Smooth muscle cell (in vitro differentiated cells): ENCODE measurements at regions not wholly inside any gene's neighbourhood (a gene's known extent, or its start where the extent isn't known, plus 50 kb on each side); places are given as distances from the start of the nearest gene placed in this dataset.

Source experiments
- DNase-seq: peaks from one replicate; lab custom pipeline; 2025; ENCODE audit not compliant: unreplicated experiment; lab: John Stamatoyannopoulos, UW
- H2AFZ ChIP-seq: fragments of 200-600 bp; sonication (generic); 2 replicates; pipeline ENCODE4 v1.6.0; 2016; ENCODE audit warnings: antibody characterized with exemption, low read depth, mild to moderate bottlenecking
- H3F3A ChIP-seq: fragments of 200-600 bp; sonication (generic); 2 replicates; pipeline ENCODE4 v1.6.0; 2017; ENCODE audit warnings: antibody characterized with exemption, low read depth
- H3K27ac ChIP-seq: fragments of 200-600 bp; sonication (generic); 2 replicates; pipeline ENCODE4 v1.5.1; 2016; ENCODE audit warnings: low read depth, mild to moderate bottlenecking
- H3K27me3 ChIP-seq: fragments of 200-600 bp; sonication (generic); 2 replicates; pipeline ENCODE4 v1.6.1; 2016; ENCODE audit warnings: low read depth, mild to moderate bottlenecking
- H3K36me3 ChIP-seq: fragments of 200-600 bp; sonication (generic); 2 replicates; pipeline ENCODE4 v1.5.1; 2016; ENCODE audit warnings: low read depth
- H3K4me1 ChIP-seq: fragments of 200-600 bp; sonication (generic); 2 replicates; pipeline ENCODE4 v1.5.1; 2016; ENCODE audit warnings: low read depth
- H3K4me2 ChIP-seq: fragments of 200-600 bp; sonication (generic); 2 replicates; pipeline ENCODE4 v1.6.0; 2016; ENCODE audit warnings: mild to moderate bottlenecking
- H3K4me3 ChIP-seq: fragments of 200-600 bp; sonication (generic); 2 replicates; pipeline ENCODE4 v1.5.1; 2016; ENCODE audit warnings: mild to moderate bottlenecking
- H3K79me2 ChIP-seq: fragments of 200-600 bp; sonication (generic); 2 replicates; pipeline ENCODE4 v1.6.0; 2016; ENCODE audit warnings: low read depth, mild to moderate bottlenecking
- H3K9ac ChIP-seq: fragments of 200-600 bp; sonication (generic); 2 replicates; pipeline ENCODE4 v1.6.0; 2016; ENCODE audit warnings: low read depth
- H3K9me3 ChIP-seq: fragments of 200-600 bp; sonication (generic); replicated peaks from 2 replicates; pipeline ENCODE4 v1.5.1; 2016; ENCODE audit warnings: low read depth
- H4K20me1 ChIP-seq: fragments of 200-600 bp; sonication (generic); 2 replicates; pipeline ENCODE4 v1.6.0; 2016; ENCODE audit warnings: low read depth
- CTCF ChIP-seq: fragments of 200-600 bp; sonication (generic); IDR thresholded peaks from 2 replicates; pipeline ENCODE4 v1.5.1; 2017; ENCODE audit warnings: borderline replicate concordance, mild to moderate bottlenecking, antibody characterized with exemption; ENCODE audit not compliant: insufficient read depth, poor library complexity, severe bottlenecking
- WGBS: methylation state at CpG from one replicate; pipeline ENCODE4 v1.1.7; 2016; ENCODE audit warnings: low lambda C conversion rate; 5-methylcytosine and 5-hydroxymethylcytosine counted together

- H3K79me2 ChIP-seq, result no peaks in the 10 kb centered on the region
- H3K4me2 ChIP-seq, result no peak overlapping the region
- TF ChIP-seq CTCF, result no peak
- WGBS, result 49% methylated on average over 4 of the region's 4 CpGs
- H4K20me1 ChIP-seq, result no peaks in the 10 kb centered on the region
- no peaks in the 10 kb centered on the region for H3K27me3 ChIP-seq
- no peaks in the 10 kb centered on the region for H3K9me3 ChIP-seq
- no peak overlapping the region for H3K4me3 ChIP-seq
- H3K9ac ChIP-seq, result no peak overlapping the region
- H3F3A ChIP-seq, result no peaks in the 10 kb centered on the region
- no peak for DNase-seq
- no peaks in the 10 kb centered on the region for H3K36me3 ChIP-seq
- H2AFZ ChIP-seq, result no peak overlapping the region
- peaks cover 7% of the 10 kb centered on the region for H3K4me1 ChIP-seq
- no peak overlapping the region for H3K27ac ChIP-seq
Observed at GRCh38 chrX:121160987-121161386, 113.6 kb downstream of the GLUD2 start.

GRCh38 chrX:121161501-121161933 lies 114.1 kb downstream of the GLUD2 start:
- peaks cover 7% of the 10 kb centered on the region for H3K4me1 ChIP-seq
- H3K79me2 ChIP-seq, result no peaks in the 10 kb centered on the region
- DNase-seq, result no peak
- H3K4me2 ChIP-seq, result no peak overlapping the region
- WGBS, result 39% methylated on average over 4 of the region's 4 CpGs
- no peak overlapping the region for H3K9ac ChIP-seq
- no peak overlapping the region for H3K4me3 ChIP-seq
- no peaks in the 10 kb centered on the region for H3K36me3 ChIP-seq
- no peak for TF ChIP-seq CTCF
- peak overlapping the region; percentile 31 for H2AFZ ChIP-seq
- H3K27ac ChIP-seq, result no peak overlapping the region
- H3F3A ChIP-seq, result no peaks in the 10 kb centered on the region
- no peaks in the 10 kb centered on the region for H4K20me1 ChIP-seq
- no peaks in the 10 kb centered on the region for H3K9me3 ChIP-seq
- no peaks in the 10 kb centered on the region for H3K27me3 ChIP-seq

GRCh38 chrX:121163443-121163842 lies 116.0 kb downstream of the GLUD2 start:
- WGBS, result 85% methylated on average over 6 of the region's 6 CpGs
- no peaks in the 10 kb centered on the region for H4K20me1 ChIP-seq
- no peak overlapping the region for H2AFZ ChIP-seq
- no peak for TF ChIP-seq CTCF
- no peaks in the 10 kb centered on the region for H3K27me3 ChIP-seq
- no peak overlapping the region for H3K27ac ChIP-seq
- no peak for DNase-seq
- H3K9ac ChIP-seq, result no peak overlapping the region
- H3K36me3 ChIP-seq, result no peaks in the 10 kb centered on the region
- no peaks in the 10 kb centered on the region for H3F3A ChIP-seq
- H3K4me2 ChIP-seq, result no peak overlapping the region
- H3K4me1 ChIP-seq, result peaks cover 7% of the 10 kb centered on the region
- no peak overlapping the region for H3K4me3 ChIP-seq
- H3K9me3 ChIP-seq, result no peaks in the 10 kb centered on the region
- H3K79me2 ChIP-seq, result no peaks in the 10 kb centered on the region

- H3K36me3 ChIP-seq, result no peaks in the 10 kb centered on the region
Observed at GRCh38 chrX:121165930-121166359, 118.5 kb downstream of the GLUD2 start.

More at GRCh38 chrX:121165930-121166359, 118.5 kb downstream of the GLUD2 start:
- no peaks in the 10 kb centered on the region for H3K27me3 ChIP-seq
- H3K79me2 ChIP-seq, result no peaks in the 10 kb centered on the region
- H3K27ac ChIP-seq, result no peak overlapping the region
- H3K9me3 ChIP-seq, result no peaks in the 10 kb centered on the region
- no peak for DNase-seq
- no peak overlapping the region for H3K4me2 ChIP-seq
- H3K4me3 ChIP-seq, result no peak overlapping the region
- no peak for TF ChIP-seq CTCF
- H3K9ac ChIP-seq, result no peak overlapping the region
- H4K20me1 ChIP-seq, result no peaks in the 10 kb centered on the region
- 60% methylated on average over 2 of the region's 2 CpGs for WGBS
- no peaks in the 10 kb centered on the region for H3F3A ChIP-seq
- H2AFZ ChIP-seq, result no peak overlapping the region
- H3K4me1 ChIP-seq, result peaks cover 4% of the 10 kb centered on the region
